ENCODE measurements at regions not wholly inside any gene's neighbourhood (a gene's known extent, or its start where the extent isn't known, plus 50 kb on each side); places are given as distances from the start of the nearest gene placed in this dataset.

DNA sequence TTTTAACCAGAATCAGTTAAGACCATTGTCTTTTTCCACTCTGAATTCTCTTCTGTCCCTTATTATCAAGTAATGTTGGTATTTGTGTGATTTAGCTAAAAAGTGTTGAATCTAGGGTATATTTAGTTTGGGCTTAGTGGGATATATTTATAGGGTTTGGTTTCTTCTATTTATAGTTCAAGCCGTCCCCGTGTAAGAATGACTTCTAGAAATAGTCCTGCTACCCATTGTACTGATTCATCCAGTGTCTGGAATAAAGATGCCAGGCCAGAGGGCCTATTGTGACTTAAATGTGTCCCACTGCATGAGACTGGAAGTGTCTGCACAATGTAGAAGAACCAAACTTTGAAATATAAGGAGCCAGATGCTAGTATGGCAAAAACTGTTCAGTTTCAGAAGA is 364.8 kb downstream of the TNS1 start:
- TF ChIP-seq, protein P1, sequence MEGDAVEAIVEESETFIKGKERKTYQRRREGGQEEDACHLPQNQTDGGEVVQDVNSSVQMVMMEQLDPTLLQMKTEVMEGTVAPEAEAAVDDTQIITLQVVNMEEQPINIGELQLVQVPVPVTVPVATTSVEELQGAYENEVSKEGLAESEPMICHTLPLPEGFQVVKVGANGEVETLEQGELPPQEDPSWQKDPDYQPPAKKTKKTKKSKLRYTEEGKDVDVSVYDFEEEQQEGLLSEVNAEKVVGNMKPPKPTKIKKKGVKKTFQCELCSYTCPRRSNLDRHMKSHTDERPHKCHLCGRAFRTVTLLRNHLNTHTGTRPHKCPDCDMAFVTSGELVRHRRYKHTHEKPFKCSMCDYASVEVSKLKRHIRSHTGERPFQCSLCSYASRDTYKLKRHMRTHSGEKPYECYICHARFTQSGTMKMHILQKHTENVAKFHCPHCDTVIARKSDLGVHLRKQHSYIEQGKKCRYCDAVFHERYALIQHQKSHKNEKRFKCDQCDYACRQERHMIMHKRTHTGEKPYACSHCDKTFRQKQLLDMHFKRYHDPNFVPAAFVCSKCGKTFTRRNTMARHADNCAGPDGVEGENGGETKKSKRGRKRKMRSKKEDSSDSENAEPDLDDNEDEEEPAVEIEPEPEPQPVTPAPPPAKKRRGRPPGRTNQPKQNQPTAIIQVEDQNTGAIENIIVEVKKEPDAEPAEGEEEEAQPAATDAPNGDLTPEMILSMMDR (conservative IDR thresholded peaks at IDR 0.05; ENCODE audit: low read depth, low read length) = no peak
- no peak for TF ChIP-seq EZH2 (IDR thresholded peaks at IDR 0.05; ENCODE audit: borderline replicate concordance, low read depth, low read length, poor library complexity, severe bottlenecking)
